H1 (cell line): ENCODE measurements at regions not wholly inside any gene's neighbourhood (a gene's known extent, or its start where the extent isn't known, plus 50 kb on each side); places are given as distances from the start of the nearest gene placed in this dataset.

Experiments
- CTCF ChIA-PET: fragments of 300-600 bp; sonication (Branson Sonifier 250); formaldehyde crosslinking; loops from one replicate; lab custom pipeline; 2021; ENCODE audit not compliant: partially characterized antibody; lab: Charles Lee
- POLR2A ChIA-PET: fragments of 300-600 bp; sonication (Branson Sonifier 250); formaldehyde crosslinking; loops from one replicate; lab custom pipeline; 2021; ENCODE audit warnings: inconsistent platforms; ENCODE audit not compliant: partially characterized antibody; lab: Charles Lee
- DNase-seq, 2 experiments: peaks; one replicate each; pipeline versions ENCODE4 v3.0.0 to v3.0.0-alpha.2; 2010 to 2022; ENCODE audit warnings: low spot score in 2 of 2, low read depth in 1 of 2, mixed read lengths in 1 of 2
- FAIRE-seq: peaks from 2 replicates; lab custom pipeline; 2011; peaks lifted over from hg19 to GRCh38; lab: Jason Lieb, UNC
- H2AFZ ChIP-seq: 2 replicates; pipeline ENCODE4 v1.8.1; 2012; ENCODE audit warnings: low read length, inconsistent platforms
- H2AK5ac ChIP-seq: 2 replicates; pipeline ENCODE4 v1.6.1; 2013; ENCODE audit warnings: low read depth, low read length
- H2BK120ac ChIP-seq: replicated peaks from 2 replicates; pipeline ENCODE3; 2013; ENCODE audit warnings: low read depth, low read length, inconsistent platforms
- H2BK12ac ChIP-seq: 2 replicates; pipeline ENCODE4 v1.6.1; 2013; ENCODE audit warnings: low read depth, low read length
- H2BK15ac ChIP-seq: 2 replicates; pipeline ENCODE4 v1.6.1; 2013; ENCODE audit warnings: low read length
- H2BK20ac ChIP-seq: 2 replicates; pipeline ENCODE4 v1.6.1; 2013; ENCODE audit warnings: low read length
- H2BK5ac ChIP-seq: 2 replicates; pipeline ENCODE4 v1.6.1; 2013; ENCODE audit warnings: low read depth, low read length
- H3K14ac ChIP-seq: 2 replicates; pipeline ENCODE4 v1.6.1; 2013; ENCODE audit warnings: inconsistent platforms; ENCODE audit not compliant: insufficient read length
- H3K18ac ChIP-seq: 2 replicates; pipeline ENCODE4 v1.6.1; 2013; ENCODE audit warnings: low read length; ENCODE audit errors: extremely low read depth
- H3K23ac ChIP-seq: 2 replicates; pipeline ENCODE4 v1.6.1; 2013; ENCODE audit warnings: inconsistent platforms; ENCODE audit not compliant: insufficient read length
- H3K23me2 ChIP-seq: 2 replicates; pipeline ENCODE4 v1.6.1; 2013; ENCODE audit warnings: low read depth, low read length
- H3K27ac ChIP-seq: 2 replicates; pipeline ENCODE4 v1.6.1; 2011; ENCODE audit warnings: low read depth, low read length, inconsistent platforms
- H3K27me3 ChIP-seq, 4 experiments: replicated peaks in 1 of 4; 1 replicate in 1 of 4; 2 replicates in 3 of 4; pipeline versions ENCODE4 v1.6.1 to v1.8.1; 2011 to 2013; ENCODE audit warnings: low read length in 3 of 4, mild to moderate bottlenecking in 3 of 4, inconsistent platforms in 2 of 4, mixed read lengths in 2 of 4, moderate library complexity in 1 of 4; ENCODE audit not compliant: control insufficient read depth in 3 of 4, insufficient read depth in 3 of 4; ENCODE audit errors: extremely low read depth in 1 of 4
- H3K36me3 ChIP-seq, 4 experiments: 2 replicates each; pipeline versions ENCODE4 v1.6.1 to v1.8.1; 2011 to 2013; ENCODE audit warnings: mild to moderate bottlenecking in 4 of 4, low read length in 3 of 4, moderate library complexity in 2 of 4, control low read depth in 1 of 4, inconsistent platforms in 1 of 4; ENCODE audit not compliant: insufficient read depth in 4 of 4, control insufficient read depth in 2 of 4
- H3K4ac ChIP-seq: replicated peaks from 2 replicates; pipeline ENCODE3; 2013; ENCODE audit warnings: low read length, low read depth, mixed read lengths, inconsistent platforms; ENCODE audit not compliant: insufficient read length
- H3K4me1 ChIP-seq, 4 experiments: replicated peaks in 1 of 4; 1 replicate in 1 of 4; 2 replicates in 3 of 4; pipeline versions ENCODE4 v1.6.1 to v1.8.1; 2011 to 2013; ENCODE audit warnings: low read length in 3 of 4, inconsistent platforms in 2 of 4, mixed read lengths in 1 of 4; ENCODE audit not compliant: insufficient read depth in 4 of 4, control insufficient read depth in 3 of 4
- H3K4me2 ChIP-seq, 2 experiments: 2 replicates each; pipeline versions ENCODE4 v1.6.1 to v1.8.1; 2011 to 2013; ENCODE audit warnings: low read depth in 2 of 2, low read length in 2 of 2, control low read depth in 1 of 2, inconsistent platforms in 1 of 2, mild to moderate bottlenecking in 1 of 2; ENCODE audit not compliant: insufficient read depth in 1 of 2
- H3K4me3 ChIP-seq, 4 experiments: fragments of 200-600, 300-600 bp in 1 of 4; sonication (generic), shearing (Covaris generic), sonication (Bioruptor Twin) in 1 of 4; 2 replicates each; pipeline versions ENCODE4 v1.5.1 to v1.8.1; 2011 to 2016; ENCODE audit warnings: low read length in 4 of 4, low read depth in 3 of 4, control low read depth in 2 of 4, inconsistent platforms in 2 of 4, mild to moderate bottlenecking in 2 of 4, mixed read lengths in 1 of 4, moderate library complexity in 1 of 4; ENCODE audit not compliant: insufficient read depth in 2 of 4; ENCODE audit errors: extremely low read depth in 1 of 4
- H3K56ac ChIP-seq: replicated peaks from 2 replicates; pipeline ENCODE3; 2013; ENCODE audit warnings: low read depth, mild to moderate bottlenecking, mixed read lengths, low read length, inconsistent platforms; ENCODE audit not compliant: insufficient read length
- H3K79me1 ChIP-seq: 2 replicates; pipeline ENCODE4 v1.6.1; 2013; ENCODE audit warnings: low read depth, low read length, control low read depth
- H3K79me2 ChIP-seq, 2 experiments: 2 replicates each; pipeline versions ENCODE4 v1.6.1 to v1.8.1; 2012 to 2013; ENCODE audit warnings: low read length in 2 of 2, mild to moderate bottlenecking in 2 of 2, inconsistent platforms in 1 of 2; ENCODE audit not compliant: insufficient read depth in 2 of 2, control insufficient read depth in 1 of 2
- H3K9ac ChIP-seq, 4 experiments: replicated peaks in 1 of 4; 1 replicate in 1 of 4; 2 replicates in 3 of 4; pipeline versions ENCODE4 v1.6.1 to v1.8.1; 2011 to 2013; ENCODE audit warnings: low read depth in 3 of 4, low read length in 3 of 4, control low read depth in 2 of 4, mild to moderate bottlenecking in 2 of 4, moderate library complexity in 2 of 4, inconsistent platforms in 1 of 4; ENCODE audit errors: extremely low read depth in 1 of 4
- H3K9me3 ChIP-seq, 2 experiments: 2 replicates each; pipeline versions ENCODE4 v1.6.1 to v1.8.1; 2012 to 2013; ENCODE audit warnings: mild to moderate bottlenecking in 2 of 2, moderate library complexity in 2 of 2, control low read depth in 1 of 2, inconsistent platforms in 1 of 2, low read depth in 1 of 2, low read length in 1 of 2, mixed read lengths in 1 of 2; ENCODE audit not compliant: insufficient read depth in 2 of 2
- H4K20me1 ChIP-seq, 2 experiments: replicated peaks in 1 of 2; 2 replicates each; pipeline versions ENCODE3 to v1.8.1; 2011 to 2013; ENCODE audit warnings: inconsistent platforms in 2 of 2, low read length in 2 of 2, mild to moderate bottlenecking in 1 of 2; ENCODE audit not compliant: insufficient read depth in 2 of 2, control insufficient read depth in 1 of 2
- H4K5ac ChIP-seq: 2 replicates; pipeline ENCODE4 v1.6.1; 2013; ENCODE audit warnings: low read length, low read depth, mixed read lengths, inconsistent platforms; ENCODE audit not compliant: insufficient read length
- H4K8ac ChIP-seq: 2 replicates; pipeline ENCODE4 v1.8.0; 2013; ENCODE audit warnings: mild to moderate bottlenecking, moderate library complexity, low read length, inconsistent platforms; ENCODE audit not compliant: insufficient read depth; ENCODE audit errors: extremely low read depth
- H4K91ac ChIP-seq: replicated peaks from 2 replicates; pipeline ENCODE3; 2013; ENCODE audit warnings: low read length, mixed read lengths, inconsistent platforms; ENCODE audit not compliant: insufficient read length
- ASH2L ChIP-seq: fragments of 200-600, 300-600 bp; sonication (generic); IDR thresholded peaks from one replicate; pipeline ENCODE4 v1.7.1; 2017; ENCODE audit warnings: low read length
- ATF2 ChIP-seq: IDR thresholded peaks from 2 replicates; pipeline ENCODE4 v1.6.1; 2012; ENCODE audit warnings: low read length, inconsistent platforms
- BACH1 ChIP-seq: IDR thresholded peaks from 2 replicates; pipeline ENCODE4 v1.6.1; 2012; ENCODE audit warnings: low read length, improper control_type of control experiment
- BCL11A ChIP-seq, 2 experiments: IDR thresholded peaks; one replicate each; pipeline ENCODE4 v1.6.1; 2011; ENCODE audit warnings: low read depth in 2 of 2, low read length in 2 of 2, mild to moderate bottlenecking in 2 of 2
- CEBPB ChIP-seq: IDR thresholded peaks from 2 replicates; pipeline ENCODE4 v1.6.1; 2012; ENCODE audit warnings: low read depth, low read length
- CHD2 ChIP-seq: IDR thresholded peaks from 2 replicates; pipeline ENCODE4 v1.6.1; 2012; ENCODE audit warnings: low read length, improper control_type of control experiment
- FOSL1 ChIP-seq: IDR thresholded peaks from 2 replicates; pipeline ENCODE4 v1.6.1; 2011; ENCODE audit warnings: mild to moderate bottlenecking, low read depth, low read length, moderate library complexity; ENCODE audit not compliant: insufficient read depth
- KDM1A ChIP-seq: fragments of 200-600, 300-600 bp; sonication (generic); IDR thresholded peaks from 2 replicates; pipeline ENCODE4 v1.7.1; 2016; ENCODE audit warnings: mild to moderate bottlenecking, low read length, borderline replicate concordance
- NANOG ChIP-seq: IDR thresholded peaks from 2 replicates; pipeline ENCODE4 v1.6.1; 2011; ENCODE audit warnings: low read length, low read depth, mild to moderate bottlenecking, inconsistent platforms; ENCODE audit not compliant: insufficient read depth, poor library complexity, severe bottlenecking
- RXRA ChIP-seq: IDR thresholded peaks from 2 replicates; pipeline ENCODE4 v1.6.1; 2011; ENCODE audit warnings: low read depth, mild to moderate bottlenecking, low read length, moderate library complexity; ENCODE audit not compliant: insufficient read depth
- SP1 ChIP-seq: IDR thresholded peaks from 2 replicates; pipeline ENCODE4 v1.6.1; 2011; ENCODE audit warnings: low read depth, low read length
- SP2 ChIP-seq: IDR thresholded peaks from 2 replicates; pipeline ENCODE4 v1.6.1; 2012; ENCODE audit warnings: mild to moderate bottlenecking, low read length, inconsistent platforms
- SRF ChIP-seq: IDR thresholded peaks from 2 replicates; pipeline ENCODE4 v1.6.1; 2011; ENCODE audit warnings: mild to moderate bottlenecking, low read depth, low read length, moderate library complexity
- TF ChIP-seq, protein P1 (sequence below): IDR thresholded peaks from 2 replicates; pipeline ENCODE4 v1.6.1; 2011; ENCODE audit warnings: low read length, improper control_type of control experiment

DNA sequence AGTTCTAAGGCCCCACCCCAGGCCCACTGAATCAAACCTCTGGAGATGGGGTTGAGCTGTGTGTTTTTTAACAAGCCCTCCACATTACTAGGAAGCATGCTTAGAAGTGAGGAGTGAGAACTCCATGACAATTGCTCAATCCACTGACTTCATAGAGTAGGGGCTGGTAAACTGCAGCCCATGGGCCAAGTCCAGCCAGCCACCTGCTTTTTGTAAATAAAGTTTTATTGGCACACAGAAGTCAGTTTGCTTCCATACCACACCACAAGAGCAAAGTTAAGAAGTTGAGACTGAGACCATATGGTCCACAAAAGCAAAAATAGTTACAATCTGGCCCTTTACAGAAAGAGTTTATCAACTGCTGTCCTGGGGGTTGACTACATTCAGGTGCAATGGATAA, 309.2 kb downstream of the SETD4 start:
- DNase-seq (no peak), FAIRE-seq (no peak)
- no peak overlapping the region for H4K91ac ChIP-seq
- H3K4me2 ChIP-seq: no peak overlapping the region
- no peak overlapping the region for H2AFZ ChIP-seq
- no peaks in the 10 kb centered on the region for H3K36me3 ChIP-seq
- H3K79me2 ChIP-seq: no peaks in the 10 kb centered on the region
- no peak overlapping the region for H3K23ac ChIP-seq
- H3K4ac ChIP-seq: no peak overlapping the region
- no peak overlapping the region for H3K14ac ChIP-seq
- H2BK120ac ChIP-seq: no peak overlapping the region
- ChIA-PET POLR2A (no interaction called here), CTCF (interaction anchor here (0.5 to 0.8 kb wide), 2 partner anchors 13 to 508 kb away, joined by 3 read pairs; no protein-coding TSS in a partner anchor)
- no peak overlapping the region for H2BK15ac ChIP-seq
- H4K8ac ChIP-seq: no peak overlapping the region
- no peak overlapping the region for H2BK12ac ChIP-seq
- no peaks in the 10 kb centered on the region for H3K23me2 ChIP-seq
- H2BK20ac ChIP-seq: no peak overlapping the region
- H3K9ac ChIP-seq: no peak overlapping the region
- no peak overlapping the region for H2BK5ac ChIP-seq
- no peak overlapping the region for H3K4me3 ChIP-seq
- no peak overlapping the region for H3K27ac ChIP-seq
- no peaks in the 10 kb centered on the region for H4K20me1 ChIP-seq
- H3K56ac ChIP-seq: no peak overlapping the region
- H3K79me1 ChIP-seq: no peaks in the 10 kb centered on the region
- H3K18ac ChIP-seq: no peak overlapping the region
- H4K5ac ChIP-seq: no peak overlapping the region
- peaks cover 4 to 7% of the 10 kb centered on the region in 2 experiments; a peak in 2 of 4 replicates for H3K9me3 ChIP-seq
- H3K27me3 ChIP-seq: no peaks in the 10 kb centered on the region
- H3K4me1 ChIP-seq: peaks cover 0 to 7% (median 1%) of the 10 kb centered on the region in 4 experiments; a peak in 4 of 7 replicates
- no peak overlapping the region for H2AK5ac ChIP-seq
- TF ChIP-seq CHD2 (no peak), SRF (no peak), BACH1 (no peak), KDM1A (no peak), ATF2 (no peak), CEBPB (no peak), SP2 (no peak), FOSL1 (no peak), RXRA (no peak), NANOG (no peak), SP1 (no peak), ASH2L (no peak), BCL11A (IDR thresholded peaks at IDR 0.05; ENCODE audit: low read depth in 2 of 2, low read length in 2 of 2) (no peak)
- TF ChIP-seq, protein P1, sequence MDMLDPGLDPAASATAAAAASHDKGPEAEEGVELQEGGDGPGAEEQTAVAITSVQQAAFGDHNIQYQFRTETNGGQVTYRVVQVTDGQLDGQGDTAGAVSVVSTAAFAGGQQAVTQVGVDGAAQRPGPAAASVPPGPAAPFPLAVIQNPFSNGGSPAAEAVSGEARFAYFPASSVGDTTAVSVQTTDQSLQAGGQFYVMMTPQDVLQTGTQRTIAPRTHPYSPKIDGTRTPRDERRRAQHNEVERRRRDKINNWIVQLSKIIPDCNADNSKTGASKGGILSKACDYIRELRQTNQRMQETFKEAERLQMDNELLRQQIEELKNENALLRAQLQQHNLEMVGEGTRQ: no peak
